ENCODE measurements at regions not wholly inside any gene's neighbourhood (a gene's known extent, or its start where the extent isn't known, plus 50 kb on each side); places are given as distances from the start of the nearest gene placed in this dataset.

DNA sequence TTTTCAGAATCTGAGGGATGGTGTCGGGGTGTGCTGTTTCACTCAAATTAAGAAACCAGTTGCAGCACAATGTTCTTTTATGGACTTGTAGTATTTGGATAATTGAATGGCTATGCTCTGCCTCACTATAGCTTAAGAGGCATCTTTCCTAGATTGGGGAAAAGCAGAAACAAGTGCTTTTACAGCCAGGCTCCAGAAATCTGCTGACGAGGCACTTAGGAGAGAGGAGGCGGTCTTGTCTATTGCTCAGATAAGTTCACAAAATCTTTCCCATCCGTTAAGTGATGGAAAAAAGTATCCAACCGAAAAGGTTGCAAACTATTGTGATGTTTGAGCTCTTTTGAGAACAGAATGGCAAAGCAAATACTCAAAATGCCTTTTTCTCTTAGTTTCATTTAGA, 336.1 kb upstream of the RARB start:
- Histone ChIP-seq H3K27me3 (ENCODE audit: control insufficient read depth in 2 of 2, insufficient read depth in 2 of 2, low read length in 2 of 2) (no peaks in the 10 kb centered on the region), H3K36me3 (ENCODE audit: control insufficient read depth, insufficient read depth, low read length) (no peaks in the 10 kb centered on the region), H3K9me1 (ENCODE audit: control insufficient read depth, insufficient read depth, low read length) (no peaks in the 10 kb centered on the region), H3K9ac (ENCODE audit: insufficient read depth in 1 of 2, low read depth in 2 of 2, low read length in 2 of 2) (no peak overlapping the region), H2AFZ (ENCODE audit: low read depth, low read length) (no peak overlapping the region), H3K4me2 (ENCODE audit: insufficient read depth, low read length) (no peak overlapping the region), H4K20me1 (replicated peaks; ENCODE audit: control insufficient read depth, insufficient read depth, low read length) (no peaks in the 10 kb centered on the region), H3K79me2 (ENCODE audit: control insufficient read depth, insufficient read depth, low read length) (no peaks in the 10 kb centered on the region), H3K4me1 (replicated peaks in 1 of 2; ENCODE audit: control insufficient read depth in 2 of 2, insufficient read depth in 2 of 2, low read length in 2 of 2) (no peaks in the 10 kb centered on the region), H3K27ac (ENCODE audit: extremely low read depth, low read depth, low read length) (no peak overlapping the region), H3K9me3 (replicated peaks; ENCODE audit: control insufficient read depth, insufficient read depth, low read depth, low read length) (no peaks in the 10 kb centered on the region), H3K4me3 (no peak overlapping the region)
- peak; percentile 71 for TF ChIP-seq MAFF (IDR thresholded peaks at IDR 0.05; ENCODE audit: low read length)
- TF ChIP-seq, protein P1, sequence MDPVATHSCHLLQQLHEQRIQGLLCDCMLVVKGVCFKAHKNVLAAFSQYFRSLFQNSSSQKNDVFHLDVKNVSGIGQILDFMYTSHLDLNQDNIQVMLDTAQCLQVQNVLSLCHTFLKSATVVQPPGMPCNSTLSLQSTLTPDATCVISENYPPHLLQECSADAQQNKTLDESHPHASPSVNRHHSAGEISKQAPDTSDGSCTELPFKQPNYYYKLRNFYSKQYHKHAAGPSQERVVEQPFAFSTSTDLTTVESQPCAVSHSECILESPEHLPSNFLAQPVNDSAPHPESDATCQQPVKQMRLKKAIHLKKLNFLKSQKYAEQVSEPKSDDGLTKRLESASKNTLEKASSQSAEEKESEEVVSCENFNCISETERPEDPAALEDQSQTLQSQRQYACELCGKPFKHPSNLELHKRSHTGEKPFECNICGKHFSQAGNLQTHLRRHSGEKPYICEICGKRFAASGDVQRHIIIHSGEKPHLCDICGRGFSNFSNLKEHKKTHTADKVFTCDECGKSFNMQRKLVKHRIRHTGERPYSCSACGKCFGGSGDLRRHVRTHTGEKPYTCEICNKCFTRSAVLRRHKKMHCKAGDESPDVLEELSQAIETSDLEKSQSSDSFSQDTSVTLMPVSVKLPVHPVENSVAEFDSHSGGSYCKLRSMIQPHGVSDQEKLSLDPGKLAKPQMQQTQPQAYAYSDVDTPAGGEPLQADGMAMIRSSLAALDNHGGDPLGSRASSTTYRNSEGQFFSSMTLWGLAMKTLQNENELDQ (CRISPR knock-in tag; IDR thresholded peaks at IDR 0.05; ENCODE audit: borderline replicate concordance): no peak
- no peak for TF ChIP-seq BCOR (IDR thresholded peaks at IDR 0.05)
- peak; percentile 62 for TF ChIP-seq ZNF316 (IDR thresholded peaks at IDR 0.05)
- peak; percentile 43; the same call in 1 of the 2 replicates for TF ChIP-seq C11orf30 (IDR thresholded peaks at IDR 0.05; ENCODE audit: low read depth)
- peak; percentile 87 for TF ChIP-seq MAFK (IDR thresholded peaks at IDR 0.05; ENCODE audit: low read length)
- no peak for TF ChIP-seq ZNF140 (CRISPR knock-in tag; IDR thresholded peaks at IDR 0.05)
- TF ChIP-seq ZNF75A (CRISPR knock-in tag; IDR thresholded peaks at IDR 0.05): no peak
- no peak for TF ChIP-seq ZC3H4 (CRISPR knock-in tag; IDR thresholded peaks at IDR 0.05; ENCODE audit: borderline replicate concordance)
- no peak for TF ChIP-seq BACH1 (tag; IDR thresholded peaks at IDR 0.05)
- peak; percentile 74 for TF ChIP-seq MAFG (tag; conservative IDR thresholded peaks at IDR 0.05)
- no peak for TF ChIP-seq NFYB (IDR thresholded peaks at IDR 0.05; ENCODE audit: extremely low read depth, insufficient read length)
- TF ChIP-seq ELF1 (tag; IDR thresholded peaks at IDR 0.05): no peak
- TF ChIP-seq MYC (IDR thresholded peaks at IDR 0.05; ENCODE audit: low read depth, low read length): no peak
- no peak for TF ChIP-seq MYC (CRISPR knock-in tag; IDR thresholded peaks at IDR 0.05; ENCODE audit: borderline replicate concordance, low read depth)
- TF ChIP-seq ETV6 (IDR thresholded peaks at IDR 0.05; ENCODE audit: borderline replicate concordance in 1 of 2, low read depth in 2 of 2, low read length in 1 of 2): no peak
- TF ChIP-seq ETV6 (CRISPR knock-in tag; IDR thresholded peaks at IDR 0.05; ENCODE audit: borderline replicate concordance): no peak
- intact Hi-C loops (cut with micrococcal nuclease) (no loop called here), in situ Hi-C loops (cut with MboI) (no loop called here)
- ATAC-seq: no peak
- no peak for DNase-seq (ENCODE audit: extremely low read depth in 1 of 4, low spot score in 3 of 4)
- WGBS (ENCODE audit: insufficient coverage, low coverage, missing lambda C conversion rate): under 1% methylated on average over 5 of the region's 5 CpGs
- FAIRE-seq: no peak
- POLR2A ChIA-PET: interaction anchor here (0.6 kb wide), 2 partner anchors 83 to 304 kb away, joined by 3 read pairs; no protein-coding TSS in a partner anchor
- BruUV-seq (replicated peaks): no TSS peak
- CTCF ChIA-PET (ENCODE audit: low intra/inter-chr PET ratio): no interaction called here

Measured in K562 (cell line).